ENCODE measurements at regions not wholly inside any gene's neighbourhood (a gene's known extent, or its start where the extent isn't known, plus 50 kb on each side); places are given as distances from the start of the nearest gene placed in this dataset.
A peak's percentile ranks its signal among the peaks of the same experiment; 100 is the strongest.
"Not testable (repeated sequence)": the region's sequence is repeated elsewhere in the genome, so short reads cannot be mapped to it uniquely, and the experiment has no call there.

DNA sequence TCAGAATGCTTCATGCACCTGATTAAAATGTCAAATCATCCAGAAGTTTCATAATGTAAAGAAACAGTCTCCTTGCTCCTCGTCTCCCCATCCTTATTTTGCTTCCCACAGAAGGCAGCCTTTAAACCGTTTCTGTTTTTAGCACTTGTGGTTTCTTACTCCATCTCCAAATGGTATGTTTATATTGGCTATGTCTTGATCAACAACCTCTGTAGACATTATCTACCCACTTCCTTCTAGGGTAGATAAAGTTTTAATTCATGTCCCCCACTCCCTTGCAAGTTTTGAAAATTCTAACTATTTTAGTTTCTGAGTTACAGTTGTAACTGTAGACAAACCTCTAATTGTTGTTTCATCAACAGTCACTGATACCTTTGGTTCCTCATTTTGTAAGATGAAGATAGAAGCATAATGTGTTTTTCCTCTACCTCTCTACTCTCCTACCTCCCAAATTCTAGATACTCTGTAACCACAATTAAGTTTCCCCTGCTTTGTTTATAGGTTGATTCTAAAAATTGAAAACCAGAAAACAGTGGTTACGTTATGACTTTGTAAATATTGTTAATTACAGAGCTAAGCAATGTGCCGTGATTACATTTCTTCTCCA is 291.7 kb upstream of the GATB start:
- H3K4me3 ChIP-seq (ENCODE audit: low read depth, low read length): no peak overlapping the region
- TF ChIP-seq MYC (IDR thresholded peaks at IDR 0.05; ENCODE audit: low read depth, low read length) (no peak), POLR2A (IDR thresholded peaks at IDR 0.05; ENCODE audit: extremely low read depth, insufficient read length) (no peak)
- TF ChIP-seq, protein P1, sequence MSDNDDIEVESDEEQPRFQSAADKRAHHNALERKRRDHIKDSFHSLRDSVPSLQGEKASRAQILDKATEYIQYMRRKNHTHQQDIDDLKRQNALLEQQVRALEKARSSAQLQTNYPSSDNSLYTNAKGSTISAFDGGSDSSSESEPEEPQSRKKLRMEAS (IDR thresholded peaks at IDR 0.05; ENCODE audit: low read depth, low read length): no peak
- TF ChIP-seq, protein P2, sequence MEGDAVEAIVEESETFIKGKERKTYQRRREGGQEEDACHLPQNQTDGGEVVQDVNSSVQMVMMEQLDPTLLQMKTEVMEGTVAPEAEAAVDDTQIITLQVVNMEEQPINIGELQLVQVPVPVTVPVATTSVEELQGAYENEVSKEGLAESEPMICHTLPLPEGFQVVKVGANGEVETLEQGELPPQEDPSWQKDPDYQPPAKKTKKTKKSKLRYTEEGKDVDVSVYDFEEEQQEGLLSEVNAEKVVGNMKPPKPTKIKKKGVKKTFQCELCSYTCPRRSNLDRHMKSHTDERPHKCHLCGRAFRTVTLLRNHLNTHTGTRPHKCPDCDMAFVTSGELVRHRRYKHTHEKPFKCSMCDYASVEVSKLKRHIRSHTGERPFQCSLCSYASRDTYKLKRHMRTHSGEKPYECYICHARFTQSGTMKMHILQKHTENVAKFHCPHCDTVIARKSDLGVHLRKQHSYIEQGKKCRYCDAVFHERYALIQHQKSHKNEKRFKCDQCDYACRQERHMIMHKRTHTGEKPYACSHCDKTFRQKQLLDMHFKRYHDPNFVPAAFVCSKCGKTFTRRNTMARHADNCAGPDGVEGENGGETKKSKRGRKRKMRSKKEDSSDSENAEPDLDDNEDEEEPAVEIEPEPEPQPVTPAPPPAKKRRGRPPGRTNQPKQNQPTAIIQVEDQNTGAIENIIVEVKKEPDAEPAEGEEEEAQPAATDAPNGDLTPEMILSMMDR (IDR thresholded peaks at IDR 0.05; ENCODE audit: low read depth, low read length): no peak
- peak; percentile 67 for DNase-seq (ENCODE audit: low read depth)

DNA sequence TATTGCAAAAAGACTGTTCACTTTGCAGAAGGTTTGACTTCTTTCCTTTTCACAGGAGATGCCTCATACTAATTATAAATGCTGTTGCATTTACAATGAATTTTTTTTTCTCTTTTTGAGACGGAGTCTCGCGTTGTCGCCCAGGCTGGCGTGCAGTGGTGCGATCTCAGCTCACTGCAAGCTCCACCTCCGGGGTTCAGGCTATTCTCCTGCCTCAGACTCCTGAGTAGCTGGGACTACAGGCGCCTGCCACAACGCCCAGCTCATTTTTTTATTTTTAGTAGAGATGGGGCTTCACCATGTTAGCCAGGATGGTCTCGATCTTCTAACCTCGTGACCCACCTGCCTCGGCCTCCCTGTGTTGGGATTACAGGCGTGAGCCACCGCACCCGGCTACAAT is 290.5 kb upstream of the GATB start:
- DNase-seq (ENCODE audit: low read depth); H3K4me3 ChIP-seq (ENCODE audit: low read depth, low read length): not testable (repeated sequence)

DNA sequence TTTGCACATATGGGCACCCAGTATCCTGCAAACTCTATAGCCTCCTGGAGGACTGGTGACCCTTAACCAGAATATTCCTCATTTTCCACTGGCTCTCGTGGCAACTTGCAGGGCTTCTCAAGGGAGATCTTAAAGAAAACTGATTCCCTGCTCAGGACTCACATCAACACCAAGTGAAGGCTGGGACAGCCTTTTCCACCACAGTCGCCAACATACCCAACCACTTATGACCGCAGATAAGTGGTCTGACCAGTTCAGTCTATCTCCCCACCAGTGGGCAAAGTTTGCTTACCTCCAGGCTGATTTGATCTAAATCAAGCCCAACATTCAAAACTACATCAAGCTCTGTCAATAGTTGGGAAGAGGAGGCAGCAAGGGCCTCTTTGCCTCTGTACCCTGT is 289.3 kb upstream of the GATB start:
- no peak overlapping the region for H3K4me3 ChIP-seq (ENCODE audit: low read depth, low read length)
- no peak for DNase-seq (ENCODE audit: low read depth)
- TF ChIP-seq, protein P2 (IDR thresholded peaks at IDR 0.05; ENCODE audit: low read depth, low read length): no peak
- TF ChIP-seq POLR2A (IDR thresholded peaks at IDR 0.05; ENCODE audit: extremely low read depth, insufficient read length) (no peak), MYC (IDR thresholded peaks at IDR 0.05; ENCODE audit: low read depth, low read length) (no peak)
- TF ChIP-seq, protein P1 (IDR thresholded peaks at IDR 0.05; ENCODE audit: low read depth, low read length): no peak

DNA sequence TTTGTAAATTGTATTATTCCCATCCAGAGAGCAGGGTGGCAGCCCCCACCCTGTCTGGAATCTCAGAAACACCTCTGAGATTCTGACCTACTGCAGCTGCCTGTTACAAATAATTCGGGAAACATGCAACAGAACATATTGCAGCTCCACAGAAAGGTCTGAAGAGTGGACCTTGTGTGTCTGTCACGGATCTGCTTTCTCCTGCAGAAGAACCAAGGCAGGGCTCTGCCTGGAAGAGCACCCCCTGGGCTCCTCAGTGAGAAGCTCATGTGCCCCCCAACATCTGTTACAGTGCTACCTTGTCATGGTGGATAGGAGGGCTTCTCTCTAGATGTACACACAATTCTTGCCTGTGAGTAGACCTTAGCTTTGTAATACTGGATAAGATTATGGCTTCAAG is 286.6 kb upstream of the GATB start:
- H3K4me3 ChIP-seq (ENCODE audit: low read depth, low read length): no peak overlapping the region
- DNase-seq (ENCODE audit: low read depth): no peak
- TF ChIP-seq, protein P1 (IDR thresholded peaks at IDR 0.05; ENCODE audit: low read depth, low read length): no peak
- TF ChIP-seq, protein P2 (IDR thresholded peaks at IDR 0.05; ENCODE audit: low read depth, low read length): no peak

DNA sequence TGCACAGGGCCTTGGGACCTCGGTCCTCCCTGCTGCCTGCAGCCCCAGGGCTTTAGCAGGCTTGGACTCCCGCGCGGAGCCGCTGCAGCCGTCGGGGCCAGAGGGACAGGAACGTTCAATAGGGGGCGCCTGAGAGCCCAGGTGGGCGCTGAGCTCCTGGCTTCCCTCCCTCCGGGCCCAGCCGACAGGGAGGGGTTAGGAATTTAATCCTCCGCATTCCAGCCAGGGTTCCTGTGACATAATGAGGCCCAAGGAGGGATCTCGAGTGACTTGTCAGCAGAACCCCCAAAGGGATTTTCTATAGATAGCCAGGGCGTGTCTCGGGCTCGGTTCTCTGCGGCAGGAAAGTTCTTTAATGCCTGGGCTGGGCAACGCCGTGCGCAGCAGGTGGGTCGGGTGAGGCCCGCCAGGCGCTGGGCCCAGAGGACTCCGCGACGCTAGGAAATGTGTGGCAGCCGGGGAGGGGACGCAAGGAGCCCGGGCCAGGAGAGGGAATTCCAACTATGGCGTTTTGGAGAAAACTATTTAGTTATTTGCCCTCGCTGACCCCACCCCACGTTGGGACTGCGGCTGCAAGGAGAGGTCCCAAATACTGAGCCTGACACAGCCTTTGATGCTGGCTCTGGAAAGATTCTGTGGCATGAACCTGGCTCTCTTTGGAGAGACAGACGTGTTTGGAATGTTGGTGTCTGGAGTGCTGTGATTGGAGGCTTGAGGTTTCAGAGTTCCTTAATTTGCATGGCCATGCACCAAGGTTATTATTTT is 285.2 kb upstream of the GATB start:
- no peak for DNase-seq (ENCODE audit: low read depth)
- no peak overlapping the region for H3K4me3 ChIP-seq (ENCODE audit: low read depth, low read length)
- TF ChIP-seq POLR2A (IDR thresholded peaks at IDR 0.05; ENCODE audit: extremely low read depth, insufficient read length) (no peak), MYC (IDR thresholded peaks at IDR 0.05; ENCODE audit: low read depth, low read length) (no peak)
- TF ChIP-seq, protein P2 (IDR thresholded peaks at IDR 0.05; ENCODE audit: low read depth, low read length): peak; percentile 10

DNA sequence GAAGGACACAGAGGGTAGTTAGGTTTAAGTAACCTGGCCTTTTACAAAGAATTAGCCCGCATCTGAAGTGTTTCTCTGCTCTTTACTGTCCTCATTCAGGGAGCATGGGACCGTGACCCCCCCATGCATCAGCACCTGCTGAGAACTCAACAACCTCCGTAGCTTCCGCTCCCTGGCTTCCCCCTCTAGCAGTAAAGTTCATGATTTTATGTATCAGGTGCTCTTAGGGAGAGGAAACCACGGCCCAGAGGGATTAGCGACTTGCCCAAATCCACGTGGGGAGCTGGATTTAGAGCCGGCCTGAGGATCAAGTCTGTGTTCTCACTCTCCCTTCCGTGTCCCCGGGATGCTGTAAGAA is 284.6 kb upstream of the GATB start:
- no peak for DNase-seq (ENCODE audit: low read depth)
- no peak overlapping the region for H3K4me3 ChIP-seq (ENCODE audit: low read depth, low read length)
- TF ChIP-seq, protein P1 (IDR thresholded peaks at IDR 0.05; ENCODE audit: low read depth, low read length): no peak
- TF ChIP-seq, protein P2 (IDR thresholded peaks at IDR 0.05; ENCODE audit: low read depth, low read length): no peak
- TF ChIP-seq MYC (IDR thresholded peaks at IDR 0.05; ENCODE audit: low read depth, low read length) (no peak), POLR2A (IDR thresholded peaks at IDR 0.05; ENCODE audit: extremely low read depth, insufficient read length) (no peak)

All from NB4 (cell line).